GM12891 (cell line): ENCODE measurements at regions not wholly inside any gene's neighbourhood (a gene's known extent, or its start where the extent isn't known, plus 50 kb on each side); places are given as distances from the start of the nearest gene placed in this dataset.

Experiments
- DNase-seq: peaks from one replicate; pipeline ENCODE4 v3.0.0; 2011; ENCODE audit warnings: low spot score; ENCODE audit not compliant: insufficient read length
- FAIRE-seq: peaks from 2 replicates; lab custom pipeline; 2011; peaks lifted over from hg19 to GRCh38; lab: Jason Lieb, UNC
- PAX5 ChIP-seq: IDR thresholded peaks from 2 replicates; pipeline ENCODE4 v1.6.1; 2011; ENCODE audit warnings: low read length, moderate library complexity, mild to moderate bottlenecking; ENCODE audit not compliant: insufficient read depth, severe bottlenecking
- POLR2A ChIP-seq: IDR thresholded peaks from 2 replicates; pipeline ENCODE4 v1.6.1; 2011; ENCODE audit warnings: low read depth, low read length, control low read depth
- POLR2AphosphoS5 ChIP-seq: IDR thresholded peaks from 2 replicates; pipeline ENCODE4 v1.6.1; 2011; ENCODE audit warnings: low read depth, low read length, control low read depth
- POU2F2 ChIP-seq: IDR thresholded peaks from 2 replicates; pipeline ENCODE4 v1.6.1; 2011; ENCODE audit warnings: low read depth, mild to moderate bottlenecking, control low read depth, low read length, moderate library complexity
- SPI1 ChIP-seq: IDR thresholded peaks from 2 replicates; pipeline ENCODE4 v1.6.1; 2011; ENCODE audit warnings: low read depth, low read length, control low read depth
- TAF1 ChIP-seq: IDR thresholded peaks from 2 replicates; pipeline ENCODE4 v1.6.1; 2011; ENCODE audit warnings: low read depth, low read length, control low read depth

GRCh38 chr4:187227907-187228704, 504.4 kb upstream of the FAT1 start:
- DNase-seq (no peak), FAIRE-seq (no peak)
- TF ChIP-seq SPI1: no peak
- no peak for TF ChIP-seq PAX5
- TF ChIP-seq POU2F2: no peak
- TF ChIP-seq POLR2AphosphoS5: no peak
- no peak for TF ChIP-seq TAF1
- no peak for TF ChIP-seq POLR2A

GRCh38 chr4:187232196-187232595, 508.5 kb upstream of the FAT1 start:
- TF ChIP-seq TAF1 (no peak), SPI1 (no peak), POLR2AphosphoS5 (no peak), PAX5 (no peak), POU2F2 (no peak), POLR2A (no peak)
- FAIRE-seq (no peak), DNase-seq (no peak)

- no peak for FAIRE-seq
- no peak for TF ChIP-seq POLR2A
- TF ChIP-seq SPI1: no peak
- TF ChIP-seq POLR2AphosphoS5: no peak
- no peak for TF ChIP-seq PAX5
- no peak for TF ChIP-seq POU2F2
- no peak for TF ChIP-seq TAF1
- DNase-seq: no peak
These were observed 509.1 kb upstream of the FAT1 start for GRCh38 chr4:187232796-187233195.

- TF ChIP-seq POLR2A: no peak
- no peak for TF ChIP-seq PAX5
- no peak for TF ChIP-seq SPI1
- TF ChIP-seq POLR2AphosphoS5: no peak
- no peak for TF ChIP-seq TAF1
- no peak for TF ChIP-seq POU2F2
These were observed 512.0 kb upstream of the FAT1 start for GRCh38 chr4:187235456-187236170.

GRCh38 chr4:187236209-187236890, 512.7 kb upstream of the FAT1 start:
- DNase-seq (no peak), FAIRE-seq (no peak)
- TF ChIP-seq TAF1: no peak
- no peak for TF ChIP-seq SPI1
- no peak for TF ChIP-seq POLR2AphosphoS5
- TF ChIP-seq PAX5: no peak
- TF ChIP-seq POLR2A: no peak
- TF ChIP-seq POU2F2: no peak

More at GRCh38 chr4:187235456-187236170, 512.0 kb upstream of the FAT1 start:
- FAIRE-seq (no peak), DNase-seq (no peak)

GRCh38 chr4:187238646-187239045, 515.0 kb upstream of the FAT1 start:
- no peak for TF ChIP-seq PAX5
- no peak for FAIRE-seq
- no peak for DNase-seq

GRCh38 chr4:187251896-187252295, 528.2 kb upstream of the FAT1 start:
- FAIRE-seq: no peak
- no peak for DNase-seq
- no peak for TF ChIP-seq TAF1
- TF ChIP-seq SPI1: no peak
- TF ChIP-seq POLR2AphosphoS5: no peak
- TF ChIP-seq POU2F2: no peak
- no peak for TF ChIP-seq POLR2A
- TF ChIP-seq PAX5: no peak

- TF ChIP-seq SPI1: no peak
- no peak for TF ChIP-seq POLR2AphosphoS5
- no peak for TF ChIP-seq PAX5
- TF ChIP-seq POLR2A: no peak
- no peak for TF ChIP-seq POU2F2
- no peak for TF ChIP-seq TAF1
- no peak for DNase-seq
- no peak for FAIRE-seq
These were observed 533.2 kb upstream of the FAT1 start for GRCh38 chr4:187256897-187257296.
